K562 (cell line): ENCODE measurements at regions not wholly inside any gene's neighbourhood (a gene's known extent, or its start where the extent isn't known, plus 50 kb on each side); places are given as distances from the start of the nearest gene placed in this dataset.

Source experiments
- ASH1L ChIP-seq: fragments of 450-650 bp; IDR thresholded peaks from 2 replicates; pipeline ENCODE4 v1.6.1; 2018; ENCODE audit warnings: borderline replicate concordance, mild to moderate bottlenecking, low read depth; ENCODE audit not compliant: partially characterized antibody
- BACH1 ChIP-seq: fragments of 200-800 bp; sonication (Bioruptor generic); IDR thresholded peaks from 2 replicates; pipeline ENCODE4 v1.6.1; 2016; ENCODE audit warnings: missing genetic modification characterization, missing compliant biosample characterization
- CHD2 ChIP-seq: IDR thresholded peaks from 2 replicates; pipeline ENCODE4 v1.6.1; 2011; ENCODE audit warnings: low read depth, low read length
- HDAC1 ChIP-seq, 2 experiments: fragments of 450-650 bp; IDR thresholded peaks; 2 replicates each; pipeline ENCODE4 v1.6.1; 2016 to 2017; ENCODE audit warnings: inconsistent platforms in 1 of 2, mild to moderate bottlenecking in 1 of 2, moderate library complexity in 1 of 2
- IFI16 ChIP-seq: fragments of 250-450 bp; sonication (Bioruptor Pico); IDR thresholded peaks from 2 replicates; pipeline ENCODE4 v2.1.2; 2022; ENCODE audit warnings: mild to moderate bottlenecking, inconsistent platforms
- LARP7 ChIP-seq: fragments of 450-650 bp; IDR thresholded peaks from 2 replicates; pipeline ENCODE4 v1.6.1; 2016
- MCM7 ChIP-seq, 2 experiments: fragments of 450-650 bp; IDR thresholded peaks; 2 replicates each; pipeline ENCODE4 v1.6.1; 2016 to 2018
- NCOA4 ChIP-seq: fragments of 450-650 bp; IDR thresholded peaks from 2 replicates; pipeline ENCODE4 v1.6.1; 2018; ENCODE audit warnings: mild to moderate bottlenecking; ENCODE audit not compliant: partially characterized antibody
- POLR2A ChIP-seq: fragments of 450-650 bp; conservative IDR thresholded peaks from 2 replicates; pipeline ENCODE4 v1.6.1; 2016
- RAD51 ChIP-seq: fragments of 450-650 bp; IDR thresholded peaks from 2 replicates; pipeline ENCODE4 v1.7.1; 2016; ENCODE audit warnings: low read depth, mild to moderate bottlenecking, borderline replicate concordance
- RCOR1 ChIP-seq, 2 experiments: IDR thresholded peaks; 2 replicates each; pipeline ENCODE4 v1.6.1; 2012; ENCODE audit warnings: low read depth in 2 of 2, low read length in 2 of 2, borderline replicate concordance in 1 of 2, improper control_type of control experiment in 1 of 2
- RHOXF2B ChIP-seq: fragments of 250-450 bp; sonication (Bioruptor Pico); conservative IDR thresholded peaks from 2 replicates; pipeline ENCODE4 v1.5.1; 2021
- SIN3A ChIP-seq, 2 experiments: fragments of 150-350 bp in 1 of 2; IDR thresholded peaks; 2 replicates each; pipeline ENCODE4 v1.6.1; 2011 to 2016; ENCODE audit warnings: borderline replicate concordance in 2 of 2, low read depth in 2 of 2, low read length in 2 of 2, mild to moderate bottlenecking in 2 of 2, moderate library complexity in 2 of 2; ENCODE audit not compliant: control insufficient read depth in 1 of 2
- THRAP3 ChIP-seq: fragments of 450-650 bp; IDR thresholded peaks from 2 replicates; pipeline ENCODE4 v1.6.1; 2016; ENCODE audit warnings: mild to moderate bottlenecking, inconsistent platforms, borderline replicate concordance
- ZNF239 ChIP-seq: fragments of 250-450 bp; sonication (Bioruptor Pico); IDR thresholded peaks from 2 replicates; pipeline ENCODE4 v1.4.0; 2020; ENCODE audit warnings: mild to moderate bottlenecking
- TF ChIP-seq, protein P1 (sequence below), 2 experiments: fragments of 450-650 bp; IDR thresholded peaks; 2 replicates each; pipeline ENCODE4 v1.6.1; 2016; ENCODE audit warnings: mild to moderate bottlenecking in 2 of 2, borderline replicate concordance in 1 of 2, low read depth in 1 of 2, moderate library complexity in 1 of 2
- TF ChIP-seq, protein P2 (sequence below): fragments of 250-450 bp; sonication (Bioruptor Pico); IDR thresholded peaks from 2 replicates; pipeline ENCODE4 v1.8.0; 2021; ENCODE audit warnings: borderline replicate concordance, mild to moderate bottlenecking, moderate library complexity; ENCODE audit not compliant: poor library complexity, severe bottlenecking
- TF ChIP-seq, protein P3 (sequence below): fragments of 250-450 bp; sonication (Bioruptor Pico); IDR thresholded peaks from 2 replicates; pipeline ENCODE4 v1.8.0; 2022; ENCODE audit warnings: inconsistent platforms

DNA sequence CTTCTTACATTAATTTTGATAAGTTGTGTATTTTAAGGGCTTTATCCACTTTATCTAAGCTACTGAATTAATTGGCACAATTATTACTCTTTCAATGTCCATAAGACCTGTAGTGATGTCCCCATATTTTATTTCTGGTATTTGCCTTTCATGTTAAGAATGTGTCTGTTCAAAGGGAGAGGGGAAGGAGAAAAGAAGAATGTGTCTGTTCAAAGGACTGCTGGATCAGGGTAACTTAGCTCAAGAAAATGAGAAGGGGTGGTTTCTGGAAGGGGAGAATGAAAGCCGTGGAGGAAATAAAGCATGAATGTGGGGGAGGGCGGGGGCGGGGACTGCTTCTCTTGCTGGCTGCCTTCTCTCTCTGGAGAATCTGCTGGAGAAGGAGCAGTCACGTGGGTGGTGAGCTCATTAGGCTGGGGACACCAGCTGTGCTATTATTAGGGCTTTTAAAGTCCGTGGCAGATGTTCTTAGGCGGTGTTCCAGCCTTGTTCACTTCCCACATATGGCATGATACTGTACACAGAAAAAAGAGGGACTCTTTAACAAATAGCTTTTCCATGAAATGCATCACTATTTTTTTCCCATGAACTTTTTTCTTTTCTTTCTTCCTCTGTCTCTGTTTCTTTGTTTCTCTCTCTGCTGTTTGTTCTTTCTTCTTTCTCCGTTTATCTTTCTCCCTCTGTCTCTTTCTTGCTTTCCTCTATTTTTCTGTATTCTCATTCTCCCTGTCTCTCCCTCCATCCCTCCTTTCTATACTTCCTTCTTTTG is 63.7 kb upstream of the ULK4 start (continued):
- TF ChIP-seq, protein P1, sequence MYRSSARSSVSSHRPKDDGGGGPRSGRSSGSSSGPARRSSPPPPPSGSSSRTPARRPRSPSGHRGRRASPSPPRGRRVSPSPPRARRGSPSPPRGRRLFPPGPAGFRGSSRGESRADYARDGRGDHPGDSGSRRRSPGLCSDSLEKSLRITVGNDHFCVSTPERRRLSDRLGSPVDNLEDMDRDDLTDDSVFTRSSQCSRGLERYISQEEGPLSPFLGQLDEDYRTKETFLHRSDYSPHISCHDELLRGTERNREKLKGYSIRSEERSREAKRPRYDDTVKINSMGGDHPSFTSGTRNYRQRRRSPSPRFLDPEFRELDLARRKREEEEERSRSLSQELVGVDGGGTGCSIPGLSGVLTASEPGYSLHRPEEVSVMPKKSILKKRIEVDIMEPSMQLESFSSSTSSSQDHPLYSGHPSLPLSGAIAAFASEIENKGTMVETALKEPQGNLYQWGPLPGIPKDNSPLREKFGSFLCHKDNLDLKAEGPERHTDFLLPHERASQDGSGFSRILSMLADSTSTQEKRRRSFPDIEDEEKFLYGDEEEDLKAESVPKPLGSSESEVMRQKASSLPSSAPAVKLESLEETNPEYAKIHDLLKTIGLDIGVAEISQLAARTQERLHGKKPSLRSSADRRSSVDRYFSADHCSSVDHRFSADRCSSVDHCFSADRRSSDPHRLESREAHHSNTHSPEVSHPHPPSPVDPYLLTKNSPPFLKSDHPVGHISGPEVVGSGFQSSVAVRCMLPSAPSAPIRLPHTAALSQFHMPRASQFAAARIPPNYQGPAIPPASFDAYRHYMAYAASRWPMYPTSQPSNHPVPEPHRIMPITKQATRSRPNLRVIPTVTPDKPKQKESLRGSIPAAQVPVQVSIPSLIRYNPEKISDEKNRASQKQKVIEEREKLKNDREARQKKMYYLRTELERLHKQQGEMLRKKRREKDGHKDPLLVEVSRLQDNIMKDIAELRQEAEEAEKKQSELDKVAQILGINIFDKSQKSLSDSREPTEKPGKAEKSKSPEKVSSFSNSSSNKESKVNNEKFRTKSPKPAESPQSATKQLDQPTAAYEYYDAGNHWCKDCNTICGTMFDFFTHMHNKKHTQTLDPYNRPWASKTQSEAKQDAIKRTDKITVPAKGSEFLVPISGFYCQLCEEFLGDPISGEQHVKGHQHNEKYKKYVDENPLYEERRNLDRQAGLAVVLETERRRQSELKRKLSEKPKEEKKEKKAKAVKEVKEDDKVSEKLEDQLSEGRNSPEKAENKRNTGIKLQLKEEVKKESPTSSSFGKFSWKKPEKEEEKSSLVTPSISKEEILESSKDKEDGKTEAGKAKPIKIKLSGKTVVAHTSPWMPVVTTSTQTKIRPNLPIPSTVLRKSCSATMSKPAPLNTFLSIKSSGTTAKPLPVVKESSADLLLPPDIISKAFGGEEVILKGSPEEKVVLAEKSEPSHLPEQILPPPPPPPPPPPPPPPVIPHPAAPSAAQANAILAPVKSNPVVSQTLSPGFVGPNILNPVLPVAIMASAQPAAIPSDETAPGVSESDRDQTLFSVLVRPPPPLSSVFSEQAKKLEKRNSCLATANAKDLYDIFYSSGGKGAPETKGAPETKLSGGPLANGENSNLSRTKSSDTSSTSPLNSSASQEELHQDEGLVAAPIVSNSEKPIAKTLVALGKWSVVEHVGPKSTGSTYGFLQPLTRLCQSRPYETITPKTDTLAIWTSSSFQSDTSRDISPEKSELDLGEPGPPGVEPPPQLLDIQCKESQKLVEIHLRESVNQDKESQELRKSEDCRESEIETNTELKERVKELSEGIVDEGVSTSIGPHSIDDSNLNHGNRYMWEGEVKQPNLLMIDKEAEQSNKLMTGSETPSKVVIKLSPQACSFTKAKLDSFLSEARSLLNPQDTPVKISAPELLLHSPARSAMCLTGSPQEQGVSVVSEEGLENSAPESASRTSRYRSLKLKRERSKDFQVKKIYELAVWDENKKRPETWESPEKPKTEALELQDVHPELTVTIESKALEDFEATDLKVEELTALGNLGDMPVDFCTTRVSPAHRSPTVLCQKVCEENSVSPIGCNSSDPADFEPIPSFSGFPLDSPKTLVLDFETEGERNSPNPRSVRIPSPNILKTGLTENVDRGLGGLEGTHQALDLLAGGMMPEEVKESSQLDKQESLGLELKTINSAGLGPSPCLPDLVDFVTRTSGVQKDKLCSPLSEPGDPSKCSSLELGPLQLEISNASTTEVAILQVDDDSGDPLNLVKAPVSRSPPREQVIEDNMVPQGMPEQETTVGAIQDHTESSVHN (IDR thresholded peaks at IDR 0.05; ENCODE audit: borderline replicate concordance in 1 of 2, low read depth in 1 of 2), result peak in 1 of 2 experiments; percentile 32; a peak in 2 of 4 replicates
- TF ChIP-seq RHOXF2B (no peak), BACH1 (tag) (0 out of 2 replicates have a peak, but pooled peaks have one; percentile 56), ZNF239 (CRISPR knock-in tag) (no peak), MCM7 (IDR thresholded peaks at IDR 0.05) (peak in 1 of 2 experiments; percentile 84; a peak in 1 of 4 replicates), SIN3A (IDR thresholded peaks at IDR 0.05; ENCODE audit: borderline replicate concordance in 2 of 2, control insufficient read depth in 1 of 2, low read depth in 2 of 2, low read length in 2 of 2) (peak in 1 of 2 experiments; percentile 79; a peak in 1 of 4 replicates), RCOR1 (IDR thresholded peaks at IDR 0.05; ENCODE audit: borderline replicate concordance in 1 of 2, low read depth in 2 of 2, low read length in 2 of 2) (peak in 1 of 2 experiments; percentile 53; a peak in 1 of 4 replicates), THRAP3 (peak; percentile 86), POLR2A (0 out of 2 replicates have a peak, but pooled peaks have one; percentile 29), IFI16 (no peak), ASH1L (peak; percentile 38), HDAC1 (IDR thresholded peaks at IDR 0.05) (peak; percentile 65 to 66; a peak in 2 of 4 replicates), LARP7 (peak; percentile 89; the same call in 1 of the 2 replicates), NCOA4 (peak; percentile 73), RAD51 (peak; percentile 92), CHD2 (no peak)
- TF ChIP-seq, protein P2, sequence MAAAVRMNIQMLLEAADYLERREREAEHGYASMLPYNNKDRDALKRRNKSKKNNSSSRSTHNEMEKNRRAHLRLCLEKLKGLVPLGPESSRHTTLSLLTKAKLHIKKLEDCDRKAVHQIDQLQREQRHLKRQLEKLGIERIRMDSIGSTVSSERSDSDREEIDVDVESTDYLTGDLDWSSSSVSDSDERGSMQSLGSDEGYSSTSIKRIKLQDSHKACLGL (CRISPR knock-in tag), result no peak
- TF ChIP-seq, protein P3, sequence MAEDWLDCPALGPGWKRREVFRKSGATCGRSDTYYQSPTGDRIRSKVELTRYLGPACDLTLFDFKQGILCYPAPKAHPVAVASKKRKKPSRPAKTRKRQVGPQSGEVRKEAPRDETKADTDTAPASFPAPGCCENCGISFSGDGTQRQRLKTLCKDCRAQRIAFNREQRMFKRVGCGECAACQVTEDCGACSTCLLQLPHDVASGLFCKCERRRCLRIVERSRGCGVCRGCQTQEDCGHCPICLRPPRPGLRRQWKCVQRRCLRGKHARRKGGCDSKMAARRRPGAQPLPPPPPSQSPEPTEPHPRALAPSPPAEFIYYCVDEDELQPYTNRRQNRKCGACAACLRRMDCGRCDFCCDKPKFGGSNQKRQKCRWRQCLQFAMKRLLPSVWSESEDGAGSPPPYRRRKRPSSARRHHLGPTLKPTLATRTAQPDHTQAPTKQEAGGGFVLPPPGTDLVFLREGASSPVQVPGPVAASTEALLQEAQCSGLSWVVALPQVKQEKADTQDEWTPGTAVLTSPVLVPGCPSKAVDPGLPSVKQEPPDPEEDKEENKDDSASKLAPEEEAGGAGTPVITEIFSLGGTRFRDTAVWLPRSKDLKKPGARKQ (CRISPR knock-in tag), result no peak
